Liver (tissue), 3 donors: ENCODE measurements at regions not wholly inside any gene's neighbourhood (a gene's known extent, or its start where the extent isn't known, plus 50 kb on each side); places are given as distances from the start of the nearest gene placed in this dataset.

Experiments
- ATF3 ChIP-seq: IDR thresholded peaks from 2 replicates; pipeline ENCODE4 v1.6.1; 2016; ENCODE audit warnings: antibody characterized with exemption
- CTCF ChIP-seq: fragments of 150-350 bp; IDR thresholded peaks from 2 replicates; pipeline ENCODE4 v1.5.1; 2017; ENCODE audit warnings: improper control_type of control experiment, low read depth, low read length; ENCODE audit not compliant: missing input control
- EGR1 ChIP-seq, 2 donors: IDR thresholded peaks; 2 replicates each; pipeline ENCODE4 v1.6.1; 2016 to 2018; ENCODE audit warnings: antibody characterized with exemption in 2 of 2, low read depth in 2 of 2
- FOXA2 ChIP-seq: IDR thresholded peaks from 2 replicates; pipeline ENCODE4 v1.6.1; 2016; ENCODE audit warnings: antibody characterized with exemption
- HNF4G ChIP-seq: IDR thresholded peaks from 2 replicates; pipeline ENCODE4 v1.6.1; 2016; ENCODE audit warnings: antibody characterized with exemption
- JUND ChIP-seq, 2 donors: IDR thresholded peaks; 2 replicates each; pipeline ENCODE4 v1.6.1; 2016; ENCODE audit warnings: antibody characterized with exemption in 2 of 2
- MAX ChIP-seq: IDR thresholded peaks from 2 replicates; pipeline ENCODE4 v1.6.1; 2016; ENCODE audit warnings: antibody characterized with exemption
- RAD21 ChIP-seq, 2 donors: IDR thresholded peaks; 2 replicates each; pipeline ENCODE4 v1.6.1; 2016; ENCODE audit warnings: antibody characterized with exemption in 2 of 2, mild to moderate bottlenecking in 2 of 2
- REST ChIP-seq: IDR thresholded peaks from 2 replicates; pipeline ENCODE4 v1.6.1; 2016; ENCODE audit warnings: antibody characterized with exemption, mild to moderate bottlenecking
- SP1 ChIP-seq: IDR thresholded peaks from 2 replicates; pipeline ENCODE4 v1.6.1; 2018; ENCODE audit warnings: antibody characterized with exemption, mild to moderate bottlenecking
- TAF1 ChIP-seq: conservative IDR thresholded peaks from 2 replicates; pipeline ENCODE4 v1.6.1; 2016; ENCODE audit warnings: antibody characterized with exemption, mild to moderate bottlenecking
- YY1 ChIP-seq: IDR thresholded peaks from 2 replicates; pipeline ENCODE4 v1.6.1; 2016; ENCODE audit warnings: antibody characterized with exemption, mild to moderate bottlenecking
- donor health status: healthy.
- donor health status: healthy.

GRCh38 chr7:51617686-51618085 is 301.1 kb upstream of the COBL start:
- TF ChIP-seq CTCF: no peak
- no peak for TF ChIP-seq EGR1 (IDR thresholded peaks at IDR 0.05; ENCODE audit: low read depth in 2 of 2)
- TF ChIP-seq YY1: no peak
- no peak for TF ChIP-seq RAD21 (IDR thresholded peaks at IDR 0.05)
- no peak for TF ChIP-seq MAX
- no peak for TF ChIP-seq SP1
- TF ChIP-seq TAF1: no peak
- TF ChIP-seq JUND (IDR thresholded peaks at IDR 0.05): no peak
- no peak for TF ChIP-seq REST
- TF ChIP-seq HNF4G: no peak
- no peak for TF ChIP-seq ATF3
- TF ChIP-seq FOXA2: no peak
